ENCODE measurements at regions not wholly inside any gene's neighbourhood (a gene's known extent, or its start where the extent isn't known, plus 50 kb on each side); places are given as distances from the start of the nearest gene placed in this dataset.
"Not testable (repeated sequence)": the region's sequence is repeated elsewhere in the genome, so short reads cannot be mapped to it uniquely, and the experiment has no call there.

GRCh38 chr1:149711651-149712050 lies 70.8 kb upstream of the FCGR1A start:
- not testable (repeated sequence) for TF ChIP-seq CTCF (optimal IDR thresholded peaks at IDR 0.05 in 1 of 3, IDR thresholded peaks at IDR 0.05 in 1 of 3, conservative IDR thresholded peaks at IDR 0.05 in 1 of 3; ENCODE audit: extremely low read depth in 1 of 3, insufficient read depth in 2 of 3, low read length in 3 of 3); EZH2 (IDR thresholded peaks at IDR 0.05; ENCODE audit: low read length)
